ENCODE measurements at regions not wholly inside any gene's neighbourhood (a gene's known extent, or its start where the extent isn't known, plus 50 kb on each side); places are given as distances from the start of the nearest gene placed in this dataset.

DNA sequence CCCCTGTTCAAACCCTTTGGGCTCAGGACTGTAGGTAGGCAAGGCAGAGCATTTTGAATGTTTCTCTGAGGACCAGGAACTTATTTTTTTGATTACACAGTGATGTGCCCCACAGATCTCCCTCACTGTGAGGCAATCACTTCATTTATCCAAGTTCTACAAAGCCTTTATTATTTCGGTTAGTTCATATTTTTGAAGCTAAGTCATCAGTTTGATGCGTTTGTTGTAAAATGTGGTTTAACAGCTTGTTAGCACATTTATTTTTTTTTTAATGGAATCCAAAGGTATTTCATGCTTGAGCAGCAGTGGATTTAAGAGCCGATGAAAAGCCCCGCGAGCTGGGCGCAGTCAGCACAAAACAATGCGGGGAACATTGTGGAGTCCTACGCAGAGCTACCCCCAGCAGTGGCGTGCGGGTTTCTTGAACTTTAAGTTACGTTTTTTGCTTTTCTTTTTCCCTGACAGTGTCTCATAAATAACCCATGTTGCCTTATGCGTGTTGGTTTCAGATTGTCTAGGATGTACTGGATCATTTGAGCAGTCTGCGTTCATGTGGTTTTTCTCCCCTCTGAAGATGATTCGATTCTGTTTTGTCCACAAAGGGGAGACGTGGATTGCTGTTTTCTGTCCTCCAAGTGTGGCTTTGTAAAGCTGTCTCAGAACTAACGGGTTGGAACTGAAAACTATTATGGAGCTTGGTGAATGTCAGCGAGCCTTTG, 233.6 kb upstream of the BMP2 start:
- DNase-seq = no peak

- no peak for DNase-seq
Observed at GRCh38 chr20:6533351-6533750, 234.1 kb upstream of the BMP2 start.

- DNase-seq = no peak
Observed at GRCh38 chr20:6530779-6531315, 236.6 kb upstream of the BMP2 start.

- no peak for DNase-seq
Observed at GRCh38 chr20:6530254-6530653, 237.2 kb upstream of the BMP2 start.

DNA sequence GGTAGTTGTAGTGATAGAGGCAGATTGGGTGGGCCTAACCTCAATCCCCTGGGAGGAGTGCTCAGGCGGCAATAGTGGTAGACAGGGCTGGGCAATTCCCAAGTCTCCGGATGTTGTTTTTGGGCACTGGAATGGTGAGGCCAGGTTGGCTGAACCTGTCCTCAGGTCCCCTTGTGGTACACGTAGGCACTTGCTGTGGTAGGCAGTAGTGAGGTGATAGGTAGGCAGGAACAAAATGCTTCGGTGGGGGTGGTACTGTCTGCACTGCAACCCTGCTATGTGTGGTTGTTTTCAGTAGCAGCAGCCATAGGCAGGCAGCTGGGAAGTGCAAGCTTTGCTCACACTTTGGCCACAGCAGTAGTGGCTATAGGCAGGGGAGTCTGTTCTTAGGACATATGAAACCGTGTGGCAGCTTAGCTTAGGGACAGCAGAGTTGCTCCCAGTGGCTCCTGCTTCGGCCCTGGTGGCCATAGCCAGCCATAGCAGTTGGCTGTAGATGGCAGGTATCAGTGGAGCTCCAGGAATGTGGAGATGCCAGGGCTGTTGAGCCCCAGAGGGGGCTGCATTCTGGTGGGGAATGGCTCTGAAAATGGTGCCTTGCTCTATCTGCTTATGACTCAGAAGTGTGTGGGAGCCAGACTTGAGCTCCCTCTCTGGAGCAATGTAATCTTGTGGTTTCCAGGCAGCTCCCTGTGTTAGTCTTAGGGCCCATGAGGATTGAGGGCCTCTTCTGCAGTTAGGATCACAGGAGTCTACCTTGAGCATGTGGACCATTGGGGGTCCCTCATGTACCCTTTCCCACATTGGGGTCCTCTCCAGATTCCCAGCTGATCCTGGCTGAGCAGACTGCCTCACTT, 241.8 kb upstream of the BMP2 start:
- DNase-seq = no peak

DNA sequence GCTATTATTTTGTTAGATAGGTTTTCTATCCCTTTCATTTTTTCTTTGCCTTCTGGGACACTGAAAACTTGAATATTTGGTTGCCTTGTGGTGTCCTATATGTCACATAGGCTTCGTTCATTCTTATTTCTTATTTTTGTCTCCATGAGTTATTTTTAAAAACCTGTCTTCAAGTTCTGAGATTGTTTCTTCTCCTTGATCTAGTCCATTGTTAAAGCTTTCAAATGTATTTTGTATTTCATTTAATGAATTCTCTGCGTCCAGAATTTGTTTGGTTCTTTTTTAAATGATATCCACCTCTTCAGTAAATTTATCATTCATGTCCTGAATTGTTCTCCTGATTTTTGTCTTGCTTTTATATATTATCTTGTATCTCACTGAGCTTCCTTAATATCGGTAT, 243.2 kb upstream of the BMP2 start:
- no peak for DNase-seq

DNA sequence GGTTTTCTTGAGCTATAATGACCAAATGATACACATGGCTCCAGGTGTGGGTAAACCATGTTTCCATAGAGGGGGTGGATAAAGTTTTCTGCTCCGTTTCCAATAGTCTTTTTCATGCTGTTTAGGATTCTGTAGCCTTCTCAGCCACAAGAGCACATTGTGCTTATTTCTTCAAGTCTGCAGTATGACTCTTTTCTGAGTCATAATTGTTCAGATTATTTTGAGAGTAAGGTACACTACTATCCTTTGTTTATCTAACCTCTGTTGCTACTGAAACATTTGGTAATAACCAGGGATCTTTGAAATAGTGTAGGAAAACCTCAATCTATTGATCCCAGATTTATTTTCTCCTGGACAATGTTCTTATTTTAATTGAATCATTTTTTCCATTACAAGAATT, 247.9 kb upstream of the BMP2 start:
- DNase-seq = no peak

- DNase-seq = no peak
Observed at GRCh38 chr20:6515261-6515660, 252.2 kb upstream of the BMP2 start.

DNA sequence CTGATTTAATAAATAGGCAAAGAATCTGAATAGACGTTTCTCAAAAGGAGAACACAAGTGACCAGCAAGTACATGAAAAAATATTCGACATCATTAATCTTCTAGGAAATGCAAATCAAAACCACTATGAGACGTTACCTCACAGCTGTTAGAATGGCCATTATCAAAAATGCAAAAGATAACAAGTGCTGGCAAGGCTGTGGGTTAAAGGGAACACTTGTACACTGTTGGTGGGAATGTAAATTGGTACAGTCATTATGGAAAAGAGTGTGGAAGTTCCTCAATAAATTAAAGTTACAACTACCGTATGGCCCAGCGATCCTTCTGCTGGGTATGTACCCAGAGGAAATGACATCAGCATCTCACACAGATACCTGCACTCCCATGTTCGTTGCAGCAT, 253.9 kb upstream of the BMP2 start:
- no peak for DNase-seq

DNA sequence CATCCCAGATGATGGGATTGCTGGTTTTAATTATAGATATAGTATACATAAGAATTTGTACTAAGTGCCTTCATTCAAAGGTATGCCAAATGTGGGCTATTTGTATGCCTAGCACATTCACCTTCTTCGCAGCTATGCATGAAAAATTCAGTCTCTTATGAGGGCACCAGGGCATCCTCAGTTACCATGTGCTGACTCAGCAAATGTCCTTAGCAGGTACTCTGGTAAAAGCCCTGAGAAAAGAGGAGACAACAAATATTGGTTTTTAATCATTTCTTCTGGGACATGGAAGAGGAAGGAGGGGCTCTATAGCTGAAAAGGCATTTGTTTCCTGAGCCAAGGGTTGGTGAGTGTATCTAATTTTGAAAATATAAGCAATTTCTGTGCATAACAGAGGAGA, 258.1 kb upstream of the BMP2 start:
- DNase-seq = no peak

GRCh38 chr20:6506906-6507305, 260.6 kb upstream of the BMP2 start:
- no peak for DNase-seq

GRCh38 chr20:6504826-6505225, 262.7 kb upstream of the BMP2 start:
- DNase-seq = no peak

GRCh38 chr20:6504179-6504578, 263.3 kb upstream of the BMP2 start:
- no peak for DNase-seq

- DNase-seq = no peak
Observed at GRCh38 chr20:6502999-6503398, 264.5 kb upstream of the BMP2 start.

DNA sequence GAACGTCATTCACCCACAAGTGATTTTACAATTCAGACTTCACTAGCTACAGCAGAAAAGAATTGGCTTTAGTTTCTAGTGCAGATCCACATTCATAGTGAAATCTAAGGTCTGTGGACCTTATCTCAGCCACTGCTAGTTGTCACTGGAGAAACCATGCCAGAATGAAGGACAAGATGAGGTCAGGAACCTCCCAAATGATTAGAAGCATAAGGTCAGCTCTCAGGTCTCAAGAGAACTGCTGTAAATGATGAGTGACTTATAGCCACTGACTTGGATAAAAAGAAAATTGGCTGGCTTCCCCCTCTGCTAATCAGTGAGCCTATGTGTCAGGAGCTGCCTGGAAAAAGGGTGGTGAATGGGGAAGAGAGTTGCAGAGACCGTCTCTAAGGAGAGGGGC, 265.3 kb upstream of the BMP2 start:
- no peak for DNase-seq

GRCh38 chr20:6501061-6501460, 266.4 kb upstream of the BMP2 start:
- DNase-seq = no peak

DNA sequence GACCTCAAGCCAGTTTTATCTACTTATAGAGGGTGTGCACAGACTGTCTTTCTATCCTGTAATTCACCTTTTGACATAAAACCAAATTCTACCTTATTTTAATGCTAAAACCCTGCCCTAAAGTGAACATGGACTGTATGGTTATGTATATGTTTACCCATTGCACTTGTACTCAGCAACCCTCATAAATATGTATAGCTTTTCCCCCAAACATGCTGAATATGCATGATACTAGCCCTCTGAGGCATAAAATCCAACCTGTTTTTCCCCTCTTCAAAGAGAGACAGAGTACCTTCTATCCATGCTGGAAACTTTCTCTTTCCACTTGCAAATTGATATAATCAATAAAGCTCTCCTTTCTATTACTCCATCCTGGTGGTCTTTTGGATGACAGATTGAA, 267.9 kb upstream of the BMP2 start:
- no peak for DNase-seq

DNA sequence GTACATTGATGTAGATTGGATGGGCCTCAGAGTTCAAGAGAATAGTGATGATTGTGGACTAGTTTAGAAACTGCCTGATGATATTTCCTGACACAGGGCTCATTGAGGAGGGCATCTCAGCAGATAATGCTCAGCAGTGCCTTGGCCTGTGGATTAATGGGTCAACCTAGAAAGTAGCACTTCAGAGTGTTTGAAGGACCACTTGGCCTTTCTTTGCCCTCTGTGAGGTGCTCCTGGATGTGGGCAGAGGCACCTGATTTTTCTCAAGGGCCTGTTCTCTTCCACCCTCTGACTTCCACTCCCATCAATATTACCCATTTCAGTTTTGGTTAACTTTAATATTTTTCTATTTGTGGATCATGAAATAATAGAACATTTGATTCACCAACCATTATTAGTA, 270.6 kb upstream of the BMP2 start:
- DNase-seq = no peak

- no peak for DNase-seq
Observed at GRCh38 chr20:6495907-6496306, 271.6 kb upstream of the BMP2 start.

GRCh38 chr20:6492271-6493055, 275.0 kb upstream of the BMP2 start:
- DNase-seq = no peak

- DNase-seq = no peak
Observed at GRCh38 chr20:6490849-6491248, 276.6 kb upstream of the BMP2 start.

GRCh38 chr20:6489361-6490171, 277.9 kb upstream of the BMP2 start:
- DNase-seq = peak; percentile 93

DNA sequence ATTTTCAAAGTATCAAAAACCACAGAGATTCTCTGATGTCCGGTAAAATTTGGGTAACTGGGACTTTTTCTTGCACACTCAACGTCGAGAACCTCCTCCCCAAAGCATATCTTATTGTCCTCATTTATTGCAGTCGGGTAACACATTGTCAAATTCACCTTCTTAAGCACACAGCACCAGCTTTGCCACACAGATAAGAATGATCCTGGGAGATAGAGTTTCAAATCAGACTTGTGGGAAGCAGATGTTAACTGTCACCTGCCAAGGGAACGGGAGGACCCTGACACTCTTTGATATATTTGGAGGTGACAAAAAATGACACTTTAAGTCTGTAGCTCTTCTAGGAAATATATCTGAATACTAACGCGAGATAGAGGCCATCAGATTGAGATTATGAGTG, 282.1 kb upstream of the BMP2 start:
- no peak for DNase-seq

Data from NCI-H1092 (cell line).